ENCODE measurements at regions not wholly inside any gene's neighbourhood (a gene's known extent, or its start where the extent isn't known, plus 50 kb on each side); places are given as distances from the start of the nearest gene placed in this dataset.

GRCh38 chr12:108000111-108000510 lies 129.0 kb upstream of the WSCD2 start (continued):
- TF ChIP-seq CTCF (IDR thresholded peaks at IDR 0.05) (no peak), TAF1 (IDR thresholded peaks at IDR 0.05; ENCODE audit: borderline replicate concordance, low read depth, low read length) (no peak), RAD21 (IDR thresholded peaks at IDR 0.05; ENCODE audit: low read length) (no peak), USF1 (IDR thresholded peaks at IDR 0.05; ENCODE audit: borderline replicate concordance, low read depth) (no peak), FOSL2 (IDR thresholded peaks at IDR 0.05; ENCODE audit: borderline replicate concordance, low read depth) (no peak), IRF3 (IDR thresholded peaks at IDR 0.05; ENCODE audit: low read depth, low read length) (no peak)

GRCh38 chr12:108004319-108004718 lies 124.8 kb upstream of the WSCD2 start:
- Histone ChIP-seq H3K4me2 (no peak overlapping the region), H3K36me3 (replicated peaks in 1 of 2; ENCODE audit: control insufficient read depth in 1 of 2, insufficient read depth in 2 of 2, low read length in 1 of 2) (no peaks in the 10 kb centered on the region), H3K4me3 (ENCODE audit: low read depth in 2 of 2, low read length in 1 of 2) (no peak overlapping the region), H4K20me1 (ENCODE audit: insufficient read depth) (no peaks in the 10 kb centered on the region), H3K4me1 (ENCODE audit: control insufficient read depth in 1 of 2, insufficient read depth in 2 of 2, low read depth in 1 of 2, low read length in 1 of 2) (no peaks in the 10 kb centered on the region), H3K9me2 (no peaks in the 10 kb centered on the region), H3K9ac (no peak overlapping the region), H3K27me3 (ENCODE audit: insufficient read depth) (no peaks in the 10 kb centered on the region), H3K79me2 (ENCODE audit: insufficient read depth) (no peaks in the 10 kb centered on the region), H3K9me3 (no peaks in the 10 kb centered on the region), H3F3A (replicated peaks; ENCODE audit: insufficient read depth) (no peaks in the 10 kb centered on the region), H2AFZ (ENCODE audit: low read depth) (no peak overlapping the region), H3K27ac (ENCODE audit: low read depth in 2 of 2, low read length in 1 of 2) (no peak overlapping the region)
- DNase-seq = no peak
- 19% methylated on average over 1 of the region's 1 CpG for WGBS (ENCODE audit: low lambda C conversion rate)
- TF ChIP-seq GATA2 (CRISPR knock-in tag; IDR thresholded peaks at IDR 0.05) (no peak), USF2 (IDR thresholded peaks at IDR 0.05; ENCODE audit: borderline replicate concordance, low read depth, low read length) (no peak), NRF1 (IDR thresholded peaks at IDR 0.05; ENCODE audit: low read depth, low read length) (no peak), NFIC (IDR thresholded peaks at IDR 0.05; ENCODE audit: borderline replicate concordance) (no peak), RAD21 (IDR thresholded peaks at IDR 0.05; ENCODE audit: low read length) (no peak), REST (IDR thresholded peaks at IDR 0.05; ENCODE audit: low read depth, low read length) (peak; percentile 78), ZBTB33 (IDR thresholded peaks at IDR 0.05; ENCODE audit: borderline replicate concordance, low read depth) (no peak)
- ChIA-PET POLR2A (no interaction called here), CTCF (interaction anchor here (1.2 kb wide), 1 partner anchor 13 kb away, joined by 4 read pairs; no protein-coding TSS in a partner anchor)

Measured in SK-N-SH (cell line).